AG04450 (cell line): ENCODE measurements at regions not wholly inside any gene's neighbourhood (a gene's known extent, or its start where the extent isn't known, plus 50 kb on each side); places are given as distances from the start of the nearest gene placed in this dataset.

Experiments
- CTCF ChIA-PET: fragments of 300-600, 350-600 bp; formaldehyde crosslinking; extraction: SDS; loops from one replicate; lab custom pipeline; 2022; ENCODE audit warnings: antibody characterized with exemption, inconsistent platforms; lab: Charles Lee
- POLR2A ChIA-PET: fragments of 350-600 bp; formaldehyde crosslinking; extraction: SDS; loops from one replicate; lab custom pipeline; 2021; ENCODE audit warnings: antibody characterized with exemption, inconsistent platforms; lab: Yijun Ruan, JAX
- DNase-seq: peaks from one replicate; pipeline ENCODE4 v3.0.0-alpha.2; 2011; ENCODE audit warnings: low read depth, low spot score
- H3K27ac ChIP-seq: one replicate; pipeline ENCODE4 v1.5.1; 2012; ENCODE audit warnings: low read depth, low read length, control low read depth
- H3K27me3 ChIP-seq: one replicate; pipeline ENCODE4 v1.6.0; 2012; ENCODE audit warnings: low read length; ENCODE audit not compliant: control insufficient read depth, insufficient read depth
- H3K4me3 ChIP-seq: 2 replicates; pipeline ENCODE4 v1.5.1; 2011; ENCODE audit warnings: mild to moderate bottlenecking, low read depth, low read length, control low read depth
- H3K9me3 ChIP-seq: 2 replicates; pipeline ENCODE4 v1.5.1; 2012; ENCODE audit warnings: low read length; ENCODE audit not compliant: control insufficient read depth, insufficient read depth
- TF ChIP-seq, protein P1 (sequence below): IDR thresholded peaks from 2 replicates; pipeline ENCODE4 v1.5.1; 2011; ENCODE audit warnings: low read depth, low read length, control low read depth, inconsistent platforms

DNA sequence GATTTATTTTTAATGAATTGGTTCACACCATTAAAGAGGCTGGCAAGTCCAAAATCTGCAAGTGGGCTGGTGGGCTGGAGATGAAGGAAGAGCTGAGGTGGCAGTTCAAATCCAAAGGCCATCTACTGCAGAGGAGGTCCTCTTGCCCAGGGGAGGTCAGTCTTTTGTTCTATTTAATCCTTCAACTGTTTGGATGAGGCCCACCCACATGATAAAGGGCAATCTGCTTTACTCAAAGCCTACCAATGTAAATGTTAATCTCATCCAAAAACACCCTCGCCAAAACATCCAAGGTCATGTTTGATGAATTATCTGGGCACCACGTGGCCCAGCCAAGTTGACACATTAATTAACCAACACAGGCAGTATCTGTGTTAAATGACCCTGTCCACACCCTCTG is 99.0 kb downstream of the RRAGC start:
- Histone ChIP-seq H3K27ac (no peak overlapping the region), H3K27me3 (no peaks in the 10 kb centered on the region), H3K4me3 (no peak overlapping the region), H3K9me3 (no peaks in the 10 kb centered on the region)
- CTCF ChIA-PET, result no interaction called here
- DNase-seq, result no peak
- POLR2A ChIA-PET, result no interaction called here
- TF ChIP-seq, protein P1, sequence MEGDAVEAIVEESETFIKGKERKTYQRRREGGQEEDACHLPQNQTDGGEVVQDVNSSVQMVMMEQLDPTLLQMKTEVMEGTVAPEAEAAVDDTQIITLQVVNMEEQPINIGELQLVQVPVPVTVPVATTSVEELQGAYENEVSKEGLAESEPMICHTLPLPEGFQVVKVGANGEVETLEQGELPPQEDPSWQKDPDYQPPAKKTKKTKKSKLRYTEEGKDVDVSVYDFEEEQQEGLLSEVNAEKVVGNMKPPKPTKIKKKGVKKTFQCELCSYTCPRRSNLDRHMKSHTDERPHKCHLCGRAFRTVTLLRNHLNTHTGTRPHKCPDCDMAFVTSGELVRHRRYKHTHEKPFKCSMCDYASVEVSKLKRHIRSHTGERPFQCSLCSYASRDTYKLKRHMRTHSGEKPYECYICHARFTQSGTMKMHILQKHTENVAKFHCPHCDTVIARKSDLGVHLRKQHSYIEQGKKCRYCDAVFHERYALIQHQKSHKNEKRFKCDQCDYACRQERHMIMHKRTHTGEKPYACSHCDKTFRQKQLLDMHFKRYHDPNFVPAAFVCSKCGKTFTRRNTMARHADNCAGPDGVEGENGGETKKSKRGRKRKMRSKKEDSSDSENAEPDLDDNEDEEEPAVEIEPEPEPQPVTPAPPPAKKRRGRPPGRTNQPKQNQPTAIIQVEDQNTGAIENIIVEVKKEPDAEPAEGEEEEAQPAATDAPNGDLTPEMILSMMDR, result no peak

DNA sequence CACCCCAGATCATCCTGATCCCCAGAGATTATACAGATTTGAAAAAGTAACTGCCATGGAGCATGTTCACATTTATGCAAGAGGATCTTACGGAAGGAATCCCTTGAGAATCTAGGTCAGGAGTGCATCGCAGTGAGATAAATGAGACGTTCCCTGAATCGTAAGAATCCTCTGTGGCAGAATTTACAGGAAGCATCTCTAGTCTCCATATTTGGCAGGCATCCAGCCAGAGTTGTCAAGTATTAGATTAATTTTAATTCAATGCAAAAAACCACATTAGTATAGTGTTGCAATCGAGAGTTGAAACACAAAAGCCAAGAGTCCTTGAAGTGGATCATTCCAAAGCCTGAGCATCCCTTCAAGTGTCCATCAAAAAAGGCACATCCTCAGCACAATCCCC is 100.8 kb downstream of the RRAGC start:
- TF ChIP-seq, protein P1, result no peak
- ChIA-PET POLR2A (no interaction called here), CTCF (no interaction called here)
- DNase-seq, result no peak
- Histone ChIP-seq H3K27me3 (no peaks in the 10 kb centered on the region), H3K27ac (no peak overlapping the region), H3K9me3 (no peaks in the 10 kb centered on the region), H3K4me3 (no peak overlapping the region)

DNA sequence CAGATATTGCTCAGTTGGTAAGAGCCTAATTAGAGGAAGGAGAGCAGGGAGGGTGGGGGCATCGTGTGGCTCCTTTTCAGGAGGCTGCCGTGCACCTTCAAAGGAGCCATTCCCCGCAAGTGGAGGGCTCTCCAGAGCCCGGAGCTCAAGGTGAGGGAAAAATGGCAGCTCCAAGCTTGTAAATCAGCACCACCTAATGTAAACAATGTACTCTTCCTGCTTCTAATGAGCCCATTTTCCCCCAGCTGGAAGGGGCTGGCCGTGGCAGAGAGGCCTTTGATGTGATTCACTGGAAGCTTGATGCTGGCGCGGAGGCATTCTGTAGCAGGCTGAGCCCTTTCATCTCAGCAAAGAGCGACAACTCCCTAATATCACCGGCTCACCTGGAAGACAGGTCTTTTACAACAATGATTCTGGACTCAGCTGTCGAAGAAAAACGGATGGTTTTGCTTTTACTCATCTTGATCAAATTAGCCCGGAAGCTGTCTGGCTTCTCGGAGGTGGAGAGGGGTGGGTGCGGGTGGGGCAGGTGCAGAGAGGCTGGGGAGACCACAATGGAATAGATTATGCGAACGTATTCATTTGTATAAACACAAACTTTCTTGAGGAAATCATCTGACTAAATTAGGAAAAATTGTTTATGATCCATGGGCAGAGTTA is 112.5 kb downstream of the RRAGC start:
- CTCF ChIA-PET, result no interaction called here
- no peak overlapping the region for H3K27ac ChIP-seq
- TF ChIP-seq, protein P1, result no peak
- H3K9me3 ChIP-seq, result no peaks in the 10 kb centered on the region
- H3K4me3 ChIP-seq, result no peak overlapping the region
- DNase-seq, result no peak
- POLR2A ChIA-PET, result no interaction called here
- no peaks in the 10 kb centered on the region for H3K27me3 ChIP-seq

DNA sequence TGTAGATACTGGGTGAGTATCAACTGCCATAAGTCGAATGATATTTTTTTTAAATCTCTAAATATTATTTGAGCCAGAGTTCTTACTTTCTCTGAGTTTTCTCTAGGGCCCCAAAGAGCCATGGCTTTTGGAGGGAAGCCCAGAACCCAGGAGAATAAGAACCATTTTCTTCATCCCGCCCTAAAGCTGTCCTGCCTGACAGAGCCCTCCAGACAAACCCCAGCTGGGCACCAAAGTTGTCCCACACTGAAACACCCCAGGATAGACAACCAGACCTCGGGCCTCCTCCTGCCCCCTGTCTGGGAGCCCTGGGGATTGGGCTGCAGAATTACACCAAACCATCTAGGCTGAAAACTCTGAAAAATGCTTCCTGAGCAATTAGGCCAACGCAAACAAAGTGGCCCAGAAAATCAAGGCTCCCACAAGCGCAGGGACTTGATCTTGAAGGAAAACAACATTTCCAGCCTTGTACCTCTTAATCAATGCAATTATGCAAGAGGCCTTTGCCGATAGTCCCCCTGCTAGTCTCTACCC is 113.1 kb downstream of the RRAGC start:
- no peaks in the 10 kb centered on the region for H3K27me3 ChIP-seq
- no peaks in the 10 kb centered on the region for H3K9me3 ChIP-seq
- POLR2A ChIA-PET, result no interaction called here
- CTCF ChIA-PET, result no interaction called here
- TF ChIP-seq, protein P1, result no peak
- DNase-seq, result no peak
- H3K27ac ChIP-seq, result no peak overlapping the region
- H3K4me3 ChIP-seq, result no peak overlapping the region

DNA sequence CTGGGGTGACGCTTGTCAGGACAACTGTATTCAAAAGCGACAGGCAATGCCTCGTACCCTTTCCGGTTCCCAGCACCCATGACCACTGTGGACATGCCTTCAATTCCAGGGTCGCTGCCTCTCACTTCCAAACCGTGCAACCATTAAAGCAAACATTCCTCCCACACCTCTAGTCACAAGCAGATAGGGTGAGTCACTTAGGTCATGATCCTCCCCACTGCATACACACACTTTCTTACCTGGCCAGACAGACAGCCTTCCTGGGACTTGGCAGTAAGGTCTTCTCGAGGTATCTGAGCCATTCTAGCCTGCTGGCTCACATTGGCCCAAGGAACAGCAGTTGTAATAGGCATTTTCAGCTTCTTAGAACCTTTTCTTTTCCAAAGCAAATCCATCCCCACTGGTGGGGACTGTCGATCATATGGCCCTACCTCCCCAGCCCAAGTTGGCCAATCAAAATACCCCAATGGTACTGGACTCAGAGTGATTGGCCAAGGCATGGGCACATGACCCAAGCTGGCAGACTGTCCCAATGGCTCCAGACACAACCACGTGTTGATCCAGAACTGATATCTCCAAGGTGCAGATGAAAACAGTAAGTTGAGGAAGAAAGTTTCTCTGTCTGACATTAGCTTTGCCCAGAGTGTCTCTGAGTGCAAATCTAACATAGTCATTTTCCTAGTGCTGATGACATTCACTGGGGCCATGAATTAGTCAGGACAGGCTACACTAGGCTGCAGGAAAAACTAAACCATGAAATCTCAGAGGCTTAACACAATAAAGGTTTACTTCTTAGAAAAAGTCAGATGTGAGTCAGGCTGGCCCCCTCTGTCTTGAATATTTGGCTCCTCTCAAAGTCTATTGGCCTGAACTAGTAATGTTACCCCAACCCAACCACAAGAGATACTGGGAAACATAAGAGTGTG is 113.8 kb downstream of the RRAGC start:
- CTCF ChIA-PET, result no interaction called here
- POLR2A ChIA-PET, result no interaction called here

More for the DNA sequence above, 113.8 kb downstream of the RRAGC start:
- no peak overlapping the region for H3K27ac ChIP-seq
- no peak overlapping the region for H3K4me3 ChIP-seq
- TF ChIP-seq, protein P1, result no peak
- H3K9me3 ChIP-seq, result no peaks in the 10 kb centered on the region
- no peaks in the 10 kb centered on the region for H3K27me3 ChIP-seq
- DNase-seq, result no peak
